ENCODE measurements at regions not wholly inside any gene's neighbourhood (a gene's known extent, or its start where the extent isn't known, plus 50 kb on each side); places are given as distances from the start of the nearest gene placed in this dataset.

DNA sequence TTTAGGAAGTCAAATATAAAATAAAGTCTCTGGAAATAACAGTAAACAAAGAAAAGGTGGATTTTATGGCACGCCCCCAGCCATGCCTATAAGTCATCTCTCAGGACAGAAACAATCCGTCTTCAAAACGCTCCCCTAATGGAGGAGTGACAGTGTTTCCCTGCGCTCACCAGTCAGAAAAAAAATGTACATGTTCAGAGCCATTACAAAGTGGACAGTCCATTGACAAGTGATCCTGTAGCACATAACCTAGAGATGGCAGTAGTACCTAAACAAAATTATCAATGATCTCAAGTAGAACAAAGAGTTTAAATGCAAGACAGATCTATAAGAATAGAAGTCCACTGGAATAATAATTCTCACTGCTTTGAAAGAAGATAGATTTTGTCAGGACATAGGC lies 891.7 kb upstream of the MIR17HG start:
- TF ChIP-seq YY1 (IDR thresholded peaks at IDR 0.05; ENCODE audit: insufficient read depth, insufficient read length) (no peak), SUZ12 (IDR thresholded peaks at IDR 0.05; ENCODE audit: extremely low read depth, insufficient read depth, insufficient read length) (no peak), ZNF274 (IDR thresholded peaks at IDR 0.05; ENCODE audit: low read depth, low read length) (no peak)
